H9 (cell line): ENCODE measurements at regions not wholly inside any gene's neighbourhood (a gene's known extent, or its start where the extent isn't known, plus 50 kb on each side); places are given as distances from the start of the nearest gene placed in this dataset.

Experiments
- DNase-seq: peaks from one replicate; pipeline ENCODE4 v3.0.0-alpha.2; 2017
- H2AFZ ChIP-seq: one replicate; pipeline ENCODE4 v1.6.1; 2013; ENCODE audit warnings: mild to moderate bottlenecking, low read length, control low read depth, moderate library complexity
- H2AK5ac ChIP-seq: 2 replicates; pipeline ENCODE4 v1.6.1; 2013; ENCODE audit warnings: low read length, control low read depth, mixed read lengths; ENCODE audit not compliant: insufficient read length
- H2BK120ac ChIP-seq: one replicate; pipeline ENCODE4 v1.6.1; 2013; ENCODE audit warnings: low read depth, mild to moderate bottlenecking, low read length, control low read depth, inconsistent platforms; ENCODE audit not compliant: poor library complexity, severe bottlenecking
- H2BK12ac ChIP-seq: 2 replicates; pipeline ENCODE4 v1.6.1; 2013; ENCODE audit warnings: low read length, control low read depth, mixed read lengths, low read depth; ENCODE audit not compliant: insufficient read length
- H2BK15ac ChIP-seq: 2 replicates; pipeline ENCODE4 v1.6.1; 2013; ENCODE audit warnings: low read depth, low read length, control low read depth
- H2BK20ac ChIP-seq: one replicate; pipeline ENCODE4 v1.6.1; 2013; ENCODE audit warnings: low read depth, mild to moderate bottlenecking, low read length, control low read depth, inconsistent platforms; ENCODE audit not compliant: poor library complexity, severe bottlenecking
- H2BK5ac ChIP-seq: 2 replicates; pipeline ENCODE4 v1.6.1; 2013; ENCODE audit warnings: low read length, control low read depth, mixed read lengths; ENCODE audit not compliant: insufficient read length
- H3K14ac ChIP-seq: 2 replicates; pipeline ENCODE4 v1.6.1; 2013; ENCODE audit warnings: low read length, control low read depth; ENCODE audit not compliant: insufficient read depth
- H3K18ac ChIP-seq: 2 replicates; pipeline ENCODE4 v1.6.1; 2013; ENCODE audit warnings: low read depth, mild to moderate bottlenecking, mixed read lengths, low read length, control low read depth; ENCODE audit not compliant: insufficient read length
- H3K23ac ChIP-seq: 2 replicates; pipeline ENCODE4 v1.6.1; 2013; ENCODE audit warnings: low read length, control low read depth, mixed read lengths, low read depth; ENCODE audit not compliant: insufficient read length
- H3K23me2 ChIP-seq: 2 replicates; pipeline ENCODE4 v1.6.1; 2013; ENCODE audit warnings: low read depth, mild to moderate bottlenecking, mixed read lengths, low read length, control low read depth; ENCODE audit not compliant: insufficient read length, poor library complexity, severe bottlenecking
- H3K27ac ChIP-seq: 2 replicates; pipeline ENCODE4 v1.5.1; 2013; ENCODE audit warnings: low read length, control low read depth, mixed read lengths, low read depth; ENCODE audit not compliant: insufficient read length
- H3K27me3 ChIP-seq: 2 replicates; pipeline ENCODE4 v1.6.1; 2013; ENCODE audit warnings: low read length, control low read depth, inconsistent platforms; ENCODE audit not compliant: insufficient read depth
- H3K4ac ChIP-seq: 2 replicates; pipeline ENCODE4 v1.6.1; 2013; ENCODE audit warnings: low read depth, mild to moderate bottlenecking, control low read depth, inconsistent platforms, low read length, moderate library complexity
- H3K4me1 ChIP-seq: 2 replicates; pipeline ENCODE4 v1.6.1; 2013; ENCODE audit warnings: low read length, control low read depth, inconsistent platforms; ENCODE audit not compliant: insufficient read depth
- H3K4me2 ChIP-seq: 2 replicates; pipeline ENCODE4 v1.6.1; 2013; ENCODE audit warnings: low read length, control low read depth, mixed read lengths; ENCODE audit not compliant: insufficient read length, insufficient read depth
- H3K56ac ChIP-seq: 2 replicates; pipeline ENCODE4 v1.6.1; 2013; ENCODE audit warnings: low read depth, mild to moderate bottlenecking, mixed read lengths, low read length, control low read depth; ENCODE audit not compliant: insufficient read length
- H3K79me1 ChIP-seq: 2 replicates; pipeline ENCODE4 v1.6.1; 2013; ENCODE audit warnings: low read depth, mild to moderate bottlenecking, moderate library complexity, low read length, control low read depth, inconsistent platforms; ENCODE audit not compliant: insufficient read depth, poor library complexity, severe bottlenecking
- H3K79me2 ChIP-seq: 2 replicates; pipeline ENCODE4 v1.6.1; 2013; ENCODE audit warnings: low read length, control low read depth, inconsistent platforms; ENCODE audit not compliant: insufficient read depth
- H3K9ac ChIP-seq: 2 replicates; pipeline ENCODE4 v1.6.1; 2013; ENCODE audit warnings: low read length, control low read depth, mixed read lengths; ENCODE audit not compliant: insufficient read length; ENCODE audit errors: extremely low read depth
- H3K9me3 ChIP-seq: one replicate; pipeline ENCODE4 v1.6.1; 2013; ENCODE audit warnings: low read depth, low read length, inconsistent platforms; ENCODE audit not compliant: control insufficient read depth
- H3T11ph ChIP-seq: one replicate; pipeline ENCODE4 v1.6.1; 2013; ENCODE audit warnings: mild to moderate bottlenecking, low read length, control low read depth, inconsistent platforms
- H4K20me1 ChIP-seq: one replicate; pipeline ENCODE4 v1.6.1; 2013; ENCODE audit not compliant: control insufficient read depth, insufficient read length, insufficient read depth
- H4K5ac ChIP-seq: 2 replicates; pipeline ENCODE4 v1.6.1; 2013; ENCODE audit warnings: low read depth, mild to moderate bottlenecking, mixed read lengths, low read length, control low read depth; ENCODE audit not compliant: insufficient read length
- H4K8ac ChIP-seq: replicated peaks from 2 replicates; pipeline ENCODE4 v1.6.1; 2013; ENCODE audit warnings: low read length, control low read depth, mixed read lengths, low read depth; ENCODE audit not compliant: insufficient read length
- H4K91ac ChIP-seq: 2 replicates; pipeline ENCODE4 v1.6.1; 2013; ENCODE audit warnings: low read depth, mild to moderate bottlenecking, moderate library complexity, mixed read lengths, low read length, control low read depth; ENCODE audit not compliant: insufficient read length
- H3K27ac Mint-ChIP-seq, 3 experiments: 2 replicates in 2 of 3; 3 replicates in 1 of 3; pipeline ENCODE4 v1.8.0; 2020 to 2021; ENCODE audit warnings: mixed read lengths in 3 of 3, mild to moderate bottlenecking in 1 of 3, moderate library complexity in 1 of 3
- H3K27me3 Mint-ChIP-seq: 2 replicates; pipeline ENCODE4 v1.8.0; 2021; ENCODE audit warnings: low read depth, mild to moderate bottlenecking, moderate library complexity, mixed read lengths
- H3K36me3 Mint-ChIP-seq, 3 experiments: 2 replicates in 2 of 3; 3 replicates in 1 of 3; pipeline ENCODE4 v1.8.0; 2020 to 2021; ENCODE audit warnings: low read depth in 3 of 3, mixed read lengths in 3 of 3; ENCODE audit not compliant: insufficient read depth in 1 of 3
- H3K4me1 Mint-ChIP-seq, 2 experiments: 2 replicates each; pipeline ENCODE4 v1.8.0; 2020; ENCODE audit warnings: mixed read lengths in 2 of 2
- H3K4me3 Mint-ChIP-seq, 2 experiments: 2 replicates in 1 of 2; 3 replicates in 1 of 2; pipeline ENCODE4 v1.8.0; 2020 to 2021; ENCODE audit warnings: mild to moderate bottlenecking in 2 of 2, mixed read lengths in 2 of 2, moderate library complexity in 1 of 2
- H3K9me3 Mint-ChIP-seq, 2 experiments: 2 replicates in 1 of 2; 3 replicates in 1 of 2; pipeline ENCODE4 v1.8.0; 2020; ENCODE audit warnings: mild to moderate bottlenecking in 2 of 2, mixed read lengths in 2 of 2, moderate library complexity in 1 of 2
- WGBS: extraction: QIAGEN DNeasy Blood & Tissue Kit; methylation state at CpG from one replicate; pipeline ENCODE4 v1.1.7; 2013; ENCODE audit warnings: missing lambda C conversion rate, low lambda C conversion rate, mixed read lengths; ENCODE audit not compliant: insufficient read length; ENCODE audit errors: extremely low coverage; 5-methylcytosine and 5-hydroxymethylcytosine counted together
- TF ChIP-seq, protein P1 (sequence below): fragments of 200-600 bp; sonication (generic); conservative IDR thresholded peaks from 3 replicates; pipeline ENCODE4 v1.8.0; 2021; ENCODE audit warnings: antibody characterized with exemption, mild to moderate bottlenecking

- H4K20me1 ChIP-seq = no peaks in the 10 kb centered on the region
- H3K27me3 ChIP-seq = no peaks in the 10 kb centered on the region
- no peak overlapping the region for H3K23ac ChIP-seq
- H3K23me2 ChIP-seq = no peaks in the 10 kb centered on the region
- no peak overlapping the region for H3K56ac ChIP-seq
- no peak overlapping the region for H2BK15ac ChIP-seq
- H3K79me2 ChIP-seq = no peaks in the 10 kb centered on the region
- H4K5ac ChIP-seq = no peak overlapping the region
- Mint-ChIP-seq H3K4me3 (no peak overlapping the region), H3K36me3 (no peaks in the 10 kb centered on the region), H3K9me3 (no peaks in the 10 kb centered on the region), H3K4me1 (peaks cover 4 to 5% of the 10 kb centered on the region in 2 experiments; a peak in 2 of 4 replicates), H3K27ac (peak overlapping the region in 1 of 3 experiments; percentile 12; a peak in 1 of 7 replicates), H3K27me3 (no peaks in the 10 kb centered on the region)
- no peak overlapping the region for H2AFZ ChIP-seq
- no peaks in the 10 kb centered on the region for H3K9me3 ChIP-seq
- no peak overlapping the region for H3T11ph ChIP-seq
- H3K18ac ChIP-seq = no peak overlapping the region
- H3K9ac ChIP-seq = no peak overlapping the region
- no peak overlapping the region for H2BK5ac ChIP-seq
- no peak overlapping the region for H4K91ac ChIP-seq
- no peak overlapping the region for H2BK120ac ChIP-seq
- no CpG with 5 or more reads among the region's 2 CpGs for WGBS
- H3K27ac ChIP-seq = no peak overlapping the region
- TF ChIP-seq, protein P1, sequence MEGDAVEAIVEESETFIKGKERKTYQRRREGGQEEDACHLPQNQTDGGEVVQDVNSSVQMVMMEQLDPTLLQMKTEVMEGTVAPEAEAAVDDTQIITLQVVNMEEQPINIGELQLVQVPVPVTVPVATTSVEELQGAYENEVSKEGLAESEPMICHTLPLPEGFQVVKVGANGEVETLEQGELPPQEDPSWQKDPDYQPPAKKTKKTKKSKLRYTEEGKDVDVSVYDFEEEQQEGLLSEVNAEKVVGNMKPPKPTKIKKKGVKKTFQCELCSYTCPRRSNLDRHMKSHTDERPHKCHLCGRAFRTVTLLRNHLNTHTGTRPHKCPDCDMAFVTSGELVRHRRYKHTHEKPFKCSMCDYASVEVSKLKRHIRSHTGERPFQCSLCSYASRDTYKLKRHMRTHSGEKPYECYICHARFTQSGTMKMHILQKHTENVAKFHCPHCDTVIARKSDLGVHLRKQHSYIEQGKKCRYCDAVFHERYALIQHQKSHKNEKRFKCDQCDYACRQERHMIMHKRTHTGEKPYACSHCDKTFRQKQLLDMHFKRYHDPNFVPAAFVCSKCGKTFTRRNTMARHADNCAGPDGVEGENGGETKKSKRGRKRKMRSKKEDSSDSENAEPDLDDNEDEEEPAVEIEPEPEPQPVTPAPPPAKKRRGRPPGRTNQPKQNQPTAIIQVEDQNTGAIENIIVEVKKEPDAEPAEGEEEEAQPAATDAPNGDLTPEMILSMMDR = no peak
- no peak overlapping the region for H2AK5ac ChIP-seq
- H3K14ac ChIP-seq = no peak overlapping the region
- no peak overlapping the region for H4K8ac ChIP-seq
- H3K4me1 ChIP-seq = no peaks in the 10 kb centered on the region; the same call in 1 of the 2 replicates
- no peak overlapping the region for H2BK12ac ChIP-seq
- no peak overlapping the region for H2BK20ac ChIP-seq
- no peak overlapping the region for H3K4me2 ChIP-seq
- no peak overlapping the region for H3K4ac ChIP-seq
- no peaks in the 10 kb centered on the region for H3K79me1 ChIP-seq
- DNase-seq = no peak
Observed at GRCh38 chr5:166722939-166723338, 1568.5 kb upstream of the WWC1 start.
